Endothelial cell of umbilical vein (primary cell): ENCODE measurements at regions not wholly inside any gene's neighbourhood (a gene's known extent, or its start where the extent isn't known, plus 50 kb on each side); places are given as distances from the start of the nearest gene placed in this dataset.
"Not testable (repeated sequence)": the region's sequence is repeated elsewhere in the genome, so short reads cannot be mapped to it uniquely, and the experiment has no call there.

Source experiments
- BruUV-seq: library from RNA; stranded (reverse); fragments of 400-500 nt; replicated peaks from 2 replicates; lab custom pipeline; 2021; lab: Mats Ljungman, UMichigan
- CTCF ChIA-PET: fragments of 300-600, 350-600 bp; sonication (Branson Sonifier 250); formaldehyde crosslinking; loops from one replicate; lab custom pipeline; 2021; ENCODE audit warnings: antibody characterized with exemption, inconsistent platforms; lab: Charles Lee
- POLR2A ChIA-PET: fragments of 300-600, 350-600 bp; sonication (Branson Sonifier 250); formaldehyde crosslinking; loops from one replicate; lab custom pipeline; 2021; ENCODE audit warnings: antibody characterized with exemption, inconsistent platforms; lab: Charles Lee
- DNase-seq: peaks from one replicate; pipeline ENCODE4 v3.0.0-alpha.2; 2011; ENCODE audit warnings: low read depth, low spot score
- FAIRE-seq: peaks from 2 replicates; lab custom pipeline; 2011; peaks lifted over from hg19 to GRCh38; lab: Jason Lieb, UNC
- H2AFZ ChIP-seq: 2 replicates; pipeline ENCODE4 v1.6.0; 2012; ENCODE audit warnings: low read depth, low read length, control low read depth, inconsistent platforms
- H3K27ac ChIP-seq: 2 replicates; pipeline ENCODE4 v1.5.1; 2011; ENCODE audit warnings: low read depth, mild to moderate bottlenecking, control low read depth, low read length, moderate library complexity; ENCODE audit not compliant: insufficient read depth
- H3K27me3 ChIP-seq, 2 experiments: 2 replicates each; pipeline versions ENCODE4 v1.6.0 to v1.6.1; 2011; ENCODE audit warnings: low read length in 2 of 2, mixed read lengths in 1 of 2; ENCODE audit not compliant: control insufficient read depth in 2 of 2, insufficient read depth in 2 of 2
- H3K36me3 ChIP-seq, 2 experiments: 2 replicates in 1 of 2; 3 replicates in 1 of 2; pipeline ENCODE4 v1.5.1; 2011; ENCODE audit warnings: low read length in 2 of 2, mild to moderate bottlenecking in 1 of 2, moderate library complexity in 1 of 2; ENCODE audit not compliant: control insufficient read depth in 2 of 2, insufficient read depth in 2 of 2; ENCODE audit errors: extremely low read depth in 1 of 2
- H3K4me1 ChIP-seq: 3 replicates; pipeline ENCODE4 v1.5.1; 2011; ENCODE audit warnings: mild to moderate bottlenecking, low read length; ENCODE audit not compliant: control insufficient read depth, insufficient read depth; ENCODE audit errors: extremely low read depth
- H3K4me2 ChIP-seq: 2 replicates; pipeline ENCODE4 v1.6.1; 2011; ENCODE audit warnings: low read length, control low read depth, mixed read lengths; ENCODE audit not compliant: insufficient read depth
- H3K4me3 ChIP-seq, 3 experiments: fragments of 200-600 bp in 1 of 3; sonication (generic), shearing (Covaris generic) in 1 of 3; replicated peaks in 1 of 3; 2 replicates each; pipeline ENCODE4 v1.5.1; 2011 to 2016; ENCODE audit warnings: control low read depth in 3 of 3, low read length in 3 of 3, mild to moderate bottlenecking in 2 of 3, inconsistent platforms in 1 of 3, low read depth in 1 of 3, moderate library complexity in 1 of 3; ENCODE audit not compliant: insufficient read depth in 1 of 3
- H3K79me2 ChIP-seq: 2 replicates; pipeline ENCODE4 v1.6.0; 2012; ENCODE audit warnings: low read length, inconsistent platforms; ENCODE audit not compliant: control insufficient read depth, insufficient read depth
- H3K9ac ChIP-seq: replicated peaks from 2 replicates; pipeline ENCODE3; 2011; ENCODE audit warnings: low read length, control low read depth; ENCODE audit not compliant: insufficient read depth; ENCODE audit errors: extremely low read depth
- H3K9me1 ChIP-seq: replicated peaks from 3 replicates; pipeline ENCODE4 v1.6.0; 2011; ENCODE audit warnings: mild to moderate bottlenecking, low read length; ENCODE audit not compliant: control insufficient read depth, insufficient read depth; ENCODE audit errors: extremely low read depth
- H3K9me3 ChIP-seq: replicated peaks from 2 replicates; pipeline ENCODE4 v1.5.1; 2012; ENCODE audit warnings: low read length, inconsistent platforms; ENCODE audit not compliant: control insufficient read depth, insufficient read depth
- H4K20me1 ChIP-seq: replicated peaks from 2 replicates; pipeline ENCODE3; 2011; ENCODE audit warnings: mild to moderate bottlenecking, low read length; ENCODE audit not compliant: control insufficient read depth, insufficient read depth; ENCODE audit errors: extremely low read depth
- EZH2 ChIP-seq: IDR thresholded peaks from 2 replicates; pipeline ENCODE4 v1.6.1; 2012; ENCODE audit warnings: borderline replicate concordance, low read depth, mild to moderate bottlenecking, moderate library complexity, low read length, inconsistent platforms; ENCODE audit not compliant: severe bottlenecking
- FOS ChIP-seq: IDR thresholded peaks from 2 replicates; pipeline ENCODE4 v1.6.1; 2011; ENCODE audit warnings: mild to moderate bottlenecking, low read length, moderate library complexity, borderline replicate concordance; ENCODE audit not compliant: insufficient read depth
- GATA2 ChIP-seq: IDR thresholded peaks from 2 replicates; pipeline ENCODE4 v1.7.0; 2011; ENCODE audit warnings: low read depth, mild to moderate bottlenecking, moderate library complexity, mixed read lengths, low read length; ENCODE audit not compliant: insufficient read length, insufficient read depth
- JUN ChIP-seq: IDR thresholded peaks from 2 replicates; pipeline ENCODE4 v1.6.1; 2011; ENCODE audit warnings: borderline replicate concordance, low read depth; ENCODE audit not compliant: insufficient read length, insufficient read depth
- MYC ChIP-seq: IDR thresholded peaks from one replicate; pipeline ENCODE4 v1.6.1; 2011; ENCODE audit warnings: mild to moderate bottlenecking, low read depth, low read length
- POLR2A ChIP-seq: IDR thresholded peaks from 2 replicates; pipeline ENCODE4 v1.6.1; 2012; ENCODE audit warnings: low read depth, mild to moderate bottlenecking, control low read depth, low read length
- POLR2AphosphoS5 ChIP-seq: IDR thresholded peaks from 2 replicates; pipeline ENCODE4 v1.6.1; 2012; ENCODE audit warnings: low read depth, mild to moderate bottlenecking, control low read depth, low read length, moderate library complexity; ENCODE audit not compliant: insufficient read depth
- dilution Hi-C: fragments of 300-500 bp; cut with MboI; formaldehyde crosslinking; loops from one replicate; pipeline ENCODE4 v1.15.0; 2019; ENCODE audit warnings: low sequenced_read_pairs; ENCODE audit not compliant: extremely low pct_ligation_motif_present
- intact Hi-C: fragments of 100-400 bp; cut with micrococcal nuclease; formaldehyde crosslinking; loops from one replicate; pipeline ENCODE4 v1.10.0; 2022
- TF ChIP-seq, protein P1 (sequence below), 2 donors: IDR thresholded peaks; 1 replicate in 1 of 2; 2 replicates in 1 of 2; pipeline ENCODE4 v1.5.1; 2011; ENCODE audit warnings: low read length in 2 of 2, mild to moderate bottlenecking in 2 of 2, moderate library complexity in 2 of 2, control low read depth in 1 of 2, inconsistent platforms in 1 of 2, low read depth in 1 of 2; ENCODE audit not compliant: insufficient read depth in 1 of 2; ENCODE audit errors: extremely low read depth in 1 of 2
- TF ChIP-seq, protein P2 (sequence below): IDR thresholded peaks from 2 replicates; pipeline ENCODE4 v1.6.1; 2011; ENCODE audit not compliant: insufficient read depth, insufficient read length

DNA sequence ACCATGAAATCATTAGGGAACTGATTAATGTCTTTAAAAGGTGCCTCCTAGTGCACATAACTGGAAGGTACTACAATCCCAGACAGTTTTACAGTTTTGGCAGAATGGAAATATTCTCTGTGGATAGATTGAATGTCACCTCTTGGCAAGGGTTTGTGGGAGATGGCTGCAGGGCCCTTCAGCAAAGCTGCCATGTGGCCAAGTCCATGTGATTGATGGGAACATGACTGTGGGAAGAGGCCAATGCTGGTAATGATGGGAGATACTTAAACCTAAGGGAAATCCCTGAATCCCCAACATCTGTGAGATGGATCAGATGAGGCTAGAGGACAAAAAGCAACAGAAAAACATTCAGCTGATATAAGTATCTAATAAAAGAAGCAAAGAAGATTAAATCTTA lies 493.7 kb downstream of the MAGEE1 start:
- Histone ChIP-seq H3K9me1 (no peaks in the 10 kb centered on the region), H3K27me3 (no peaks in the 10 kb centered on the region), H3K9ac (no peak overlapping the region), H3K79me2 (no peaks in the 10 kb centered on the region), H3K4me3 (no peak overlapping the region), H3K27ac (no peak overlapping the region), H3K4me2 (no peak overlapping the region), H3K4me1 (no peaks in the 10 kb centered on the region), H3K36me3 (no peaks in the 10 kb centered on the region), H2AFZ (no peak overlapping the region), H3K9me3 (no peaks in the 10 kb centered on the region), H4K20me1 (no peaks in the 10 kb centered on the region)
- intact Hi-C loops: no loop called here
- no peak for FAIRE-seq
- TF ChIP-seq POLR2AphosphoS5: no peak
- ChIA-PET CTCF (no interaction called here), POLR2A (no interaction called here)
- no peak for DNase-seq
- BruUV-seq: no TSS peak
- dilution Hi-C loops: no loop called here

DNA sequence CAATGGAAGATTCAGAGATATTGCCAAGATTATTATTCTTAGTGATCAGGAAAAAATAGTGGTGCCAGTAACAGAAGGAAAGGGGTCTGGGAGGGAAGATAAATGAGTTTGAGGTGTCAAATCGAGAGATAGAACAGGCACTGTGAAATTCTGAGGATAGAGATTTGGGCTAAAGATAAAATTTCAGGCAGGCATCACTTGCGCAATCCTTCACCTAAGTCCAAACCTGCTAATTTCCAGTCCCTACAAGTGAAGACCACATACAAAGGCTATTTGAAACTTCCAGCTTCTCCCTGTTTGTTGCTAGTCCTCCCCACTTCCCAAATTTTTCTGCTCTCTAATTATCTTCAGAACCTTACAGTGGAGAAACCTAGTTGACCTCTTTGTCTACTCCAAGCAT lies 494.6 kb downstream of the MAGEE1 start:
- dilution Hi-C loops (no loop called here), intact Hi-C loops (no loop called here)
- no peaks in the 10 kb centered on the region for H3K9me3 ChIP-seq
- no peak overlapping the region for H3K27ac ChIP-seq
- no peaks in the 10 kb centered on the region for H3K27me3 ChIP-seq
- no peaks in the 10 kb centered on the region for H3K9me1 ChIP-seq
- no peaks in the 10 kb centered on the region for H4K20me1 ChIP-seq
- H3K4me2 ChIP-seq: no peak overlapping the region
- BruUV-seq: no TSS peak
- CTCF ChIA-PET: no interaction called here
- no peak overlapping the region for H3K4me3 ChIP-seq
- H3K79me2 ChIP-seq: no peaks in the 10 kb centered on the region
- DNase-seq: no peak
- no peak overlapping the region for H2AFZ ChIP-seq
- TF ChIP-seq, protein P1, sequence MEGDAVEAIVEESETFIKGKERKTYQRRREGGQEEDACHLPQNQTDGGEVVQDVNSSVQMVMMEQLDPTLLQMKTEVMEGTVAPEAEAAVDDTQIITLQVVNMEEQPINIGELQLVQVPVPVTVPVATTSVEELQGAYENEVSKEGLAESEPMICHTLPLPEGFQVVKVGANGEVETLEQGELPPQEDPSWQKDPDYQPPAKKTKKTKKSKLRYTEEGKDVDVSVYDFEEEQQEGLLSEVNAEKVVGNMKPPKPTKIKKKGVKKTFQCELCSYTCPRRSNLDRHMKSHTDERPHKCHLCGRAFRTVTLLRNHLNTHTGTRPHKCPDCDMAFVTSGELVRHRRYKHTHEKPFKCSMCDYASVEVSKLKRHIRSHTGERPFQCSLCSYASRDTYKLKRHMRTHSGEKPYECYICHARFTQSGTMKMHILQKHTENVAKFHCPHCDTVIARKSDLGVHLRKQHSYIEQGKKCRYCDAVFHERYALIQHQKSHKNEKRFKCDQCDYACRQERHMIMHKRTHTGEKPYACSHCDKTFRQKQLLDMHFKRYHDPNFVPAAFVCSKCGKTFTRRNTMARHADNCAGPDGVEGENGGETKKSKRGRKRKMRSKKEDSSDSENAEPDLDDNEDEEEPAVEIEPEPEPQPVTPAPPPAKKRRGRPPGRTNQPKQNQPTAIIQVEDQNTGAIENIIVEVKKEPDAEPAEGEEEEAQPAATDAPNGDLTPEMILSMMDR (IDR thresholded peaks at IDR 0.05; ENCODE audit: extremely low read depth in 1 of 2, insufficient read depth in 1 of 2, low read depth in 1 of 2, low read length in 2 of 2): no peak
- TF ChIP-seq MYC: no peak
- no peak for TF ChIP-seq POLR2AphosphoS5
- no peak for TF ChIP-seq POLR2A
- TF ChIP-seq FOS: no peak
- no peak for TF ChIP-seq EZH2
- TF ChIP-seq GATA2: no peak
- TF ChIP-seq JUN: no peak
- TF ChIP-seq, protein P2, sequence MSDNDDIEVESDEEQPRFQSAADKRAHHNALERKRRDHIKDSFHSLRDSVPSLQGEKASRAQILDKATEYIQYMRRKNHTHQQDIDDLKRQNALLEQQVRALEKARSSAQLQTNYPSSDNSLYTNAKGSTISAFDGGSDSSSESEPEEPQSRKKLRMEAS: no peak
- FAIRE-seq: no peak
- H3K36me3 ChIP-seq: no peaks in the 10 kb centered on the region
- no peak overlapping the region for H3K9ac ChIP-seq
- H3K4me1 ChIP-seq: no peaks in the 10 kb centered on the region
- POLR2A ChIA-PET: no interaction called here

DNA sequence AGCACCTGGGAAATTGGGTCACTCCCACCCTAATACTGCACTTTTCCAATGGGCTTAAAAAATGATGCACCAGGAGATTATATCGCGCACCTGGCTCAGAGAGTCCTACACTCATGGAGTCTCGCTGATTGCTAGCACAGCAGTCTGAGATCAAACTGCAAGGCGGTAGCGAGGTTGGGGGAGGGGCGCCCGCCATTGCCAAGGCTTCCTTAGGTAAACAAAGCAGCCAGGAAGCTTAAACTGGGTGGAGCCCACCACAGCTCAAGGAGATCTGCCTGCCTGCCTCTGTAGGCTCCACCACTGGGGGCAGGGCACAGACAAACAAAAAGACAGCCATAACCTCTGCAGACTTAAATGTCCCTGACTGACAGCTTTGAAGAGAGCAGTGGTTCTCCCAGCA lies 497.1 kb downstream of the MAGEE1 start:
- H3K4me2 ChIP-seq, H3K79me2 ChIP-seq, H2AFZ ChIP-seq, H3K4me1 ChIP-seq, H3K36me3 ChIP-seq, H3K27me3 ChIP-seq, H3K9me3 ChIP-seq, H3K4me3 ChIP-seq, H4K20me1 ChIP-seq, DNase-seq, H3K9ac ChIP-seq, dilution Hi-C loops, BruUV-seq, FAIRE-seq, POLR2A ChIA-PET, H3K27ac ChIP-seq, CTCF ChIA-PET, intact Hi-C loops, H3K9me1 ChIP-seq: not testable (repeated sequence)
